ENCODE measurements at regions not wholly inside any gene's neighbourhood (a gene's known extent, or its start where the extent isn't known, plus 50 kb on each side); places are given as distances from the start of the nearest gene placed in this dataset.

- TF ChIP-seq CTCF (IDR thresholded peaks at IDR 0.05) (no peak), POLR2A (IDR thresholded peaks at IDR 0.05) (no peak)
Observed at GRCh38 chr5:5370059-5370774, 52.3 kb upstream of the ICE1 start.

Data from uterus (tissue), 2 donors.